HepG2 (cell line): ENCODE measurements at regions not wholly inside any gene's neighbourhood (a gene's known extent, or its start where the extent isn't known, plus 50 kb on each side); places are given as distances from the start of the nearest gene placed in this dataset.

Experiments
- ASH2L ChIP-seq: fragments of 300-600, 200-600 bp; sonication (generic); IDR thresholded peaks from 2 replicates; pipeline ENCODE4 v1.7.0; 2017; ENCODE audit warnings: low read depth, mild to moderate bottlenecking, moderate library complexity, mixed read lengths, low read length; ENCODE audit not compliant: insufficient read length
- KLF6 ChIP-seq: IDR thresholded peaks from 2 replicates; pipeline ENCODE4 v1.8.0; 2016; ENCODE audit warnings: missing biosample characterization, missing genetic modification reagents
- MAF1 ChIP-seq: sonication (generic); formaldehyde crosslinking; IDR thresholded peaks from 2 replicates; pipeline ENCODE4 v1.5.0; 2020; ENCODE audit warnings: missing genetic modification reagents, borderline replicate concordance
- MEF2D ChIP-seq: sonication (generic); formaldehyde crosslinking; IDR thresholded peaks from 2 replicates; pipeline ENCODE4 v1.5.1; 2020; ENCODE audit warnings: mild to moderate bottlenecking, missing genetic modification reagents
- NFE2 ChIP-seq: sonication (generic); formaldehyde crosslinking; IDR thresholded peaks from 2 replicates; pipeline ENCODE4 v1.4.0; 2020; ENCODE audit warnings: missing genetic modification reagents
- ONECUT2 ChIP-seq: sonication (generic); formaldehyde crosslinking; IDR thresholded peaks from 2 replicates; pipeline ENCODE4 v1.4.0; 2020; ENCODE audit warnings: missing genetic modification reagents
- PHF20 ChIP-seq: sonication (generic); formaldehyde crosslinking; IDR thresholded peaks from 2 replicates; pipeline ENCODE4 v1.5.0; 2020; ENCODE audit warnings: mild to moderate bottlenecking, missing genetic modification reagents
- PLRG1 ChIP-seq: fragments of 450-650 bp; conservative IDR thresholded peaks from 2 replicates; pipeline ENCODE4 v1.6.1; 2016
- POLR2A ChIP-seq, 2 experiments: IDR thresholded peaks; 2 replicates each; pipeline ENCODE4 v1.6.1; 2011; ENCODE audit warnings: low read depth in 2 of 2, low read length in 2 of 2, mild to moderate bottlenecking in 1 of 2, moderate library complexity in 1 of 2; ENCODE audit not compliant: insufficient read depth in 1 of 2
- ZKSCAN8 ChIP-seq: IDR thresholded peaks from 2 replicates; pipeline ENCODE4 v1.6.1; 2016; ENCODE audit warnings: borderline replicate concordance, missing genetic modification reagents, missing compliant biosample characterization
- ZNF124 ChIP-seq: sonication (generic); formaldehyde crosslinking; IDR thresholded peaks from 2 replicates; pipeline ENCODE4 v1.4.0; 2020; ENCODE audit warnings: missing genetic modification reagents
- ZNF563 ChIP-seq: sonication (generic); formaldehyde crosslinking; IDR thresholded peaks from 2 replicates; pipeline ENCODE4 v1.8.0; 2022; ENCODE audit warnings: mild to moderate bottlenecking, moderate library complexity, missing genetic modification reagents
- ZNF703 ChIP-seq: sonication (generic); formaldehyde crosslinking; IDR thresholded peaks from 2 replicates; pipeline ENCODE4 v1.5.1; 2020; ENCODE audit warnings: missing genetic modification reagents, mild to moderate bottlenecking, moderate library complexity, borderline replicate concordance
- TF ChIP-seq, protein P1 (sequence below): IDR thresholded peaks from 2 replicates; pipeline ENCODE4 v1.6.1; 2016; ENCODE audit warnings: low read depth, missing genetic modification reagents, missing compliant biosample characterization
- TF ChIP-seq, protein P2 (sequence below): sonication (generic); formaldehyde crosslinking; IDR thresholded peaks from 2 replicates; pipeline ENCODE4 v1.4.0; 2020; ENCODE audit warnings: mild to moderate bottlenecking, missing genetic modification reagents
- TF ChIP-seq, protein P3 (sequence below): IDR thresholded peaks from 2 replicates; pipeline ENCODE4 v1.6.1; 2016; ENCODE audit warnings: missing compliant biosample characterization, missing genetic modification reagents, borderline replicate concordance
- TF ChIP-seq, protein P4 (sequence below): sonication (generic); formaldehyde crosslinking; IDR thresholded peaks from 2 replicates; pipeline ENCODE4 v1.5.0; 2020; ENCODE audit warnings: missing genetic modification reagents
- TF ChIP-seq, protein P5 (sequence below): sonication (generic); formaldehyde crosslinking; IDR thresholded peaks from 2 replicates; pipeline ENCODE4; 2020; ENCODE audit warnings: missing genetic modification reagents, mild to moderate bottlenecking, borderline replicate concordance

DNA sequence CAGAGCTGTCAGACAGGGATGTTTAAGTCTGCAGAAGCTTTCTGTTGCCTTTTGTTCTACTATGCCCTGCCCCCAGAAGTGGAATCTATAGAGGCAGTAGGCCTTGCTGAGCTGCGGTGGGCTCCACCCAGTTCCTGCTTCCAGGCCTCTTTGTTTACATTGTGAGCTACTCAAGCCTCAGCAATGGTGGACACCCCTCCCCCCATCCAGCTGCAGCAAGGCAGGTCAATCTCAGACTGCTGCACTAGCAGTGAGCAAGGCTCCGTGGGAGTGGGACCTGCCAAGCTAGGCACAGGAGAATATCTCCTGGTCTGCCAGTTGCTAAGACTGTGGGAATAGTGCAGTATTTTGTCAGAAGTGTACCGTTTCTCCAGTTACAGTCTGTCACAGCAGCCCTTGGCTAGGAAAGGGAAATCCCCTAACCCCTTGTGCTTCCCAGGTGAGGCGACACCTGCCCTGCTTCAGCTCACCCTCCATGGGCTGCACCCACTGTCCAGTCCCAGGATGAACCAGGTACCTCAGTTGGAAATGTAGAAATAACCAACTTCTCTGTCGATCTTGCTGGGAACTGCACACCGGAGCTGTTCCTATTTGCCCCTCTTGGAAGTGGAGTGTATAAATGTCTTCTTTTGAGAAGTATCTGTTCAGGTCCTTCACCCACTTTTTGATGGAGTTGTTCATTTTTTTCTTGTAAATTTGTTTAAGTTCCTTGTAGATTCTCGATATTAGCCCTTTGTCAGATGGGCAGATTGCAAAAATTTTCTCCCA lies 213.5 kb upstream of the SLC38A2 start (continued):
- TF ChIP-seq, protein P1, sequence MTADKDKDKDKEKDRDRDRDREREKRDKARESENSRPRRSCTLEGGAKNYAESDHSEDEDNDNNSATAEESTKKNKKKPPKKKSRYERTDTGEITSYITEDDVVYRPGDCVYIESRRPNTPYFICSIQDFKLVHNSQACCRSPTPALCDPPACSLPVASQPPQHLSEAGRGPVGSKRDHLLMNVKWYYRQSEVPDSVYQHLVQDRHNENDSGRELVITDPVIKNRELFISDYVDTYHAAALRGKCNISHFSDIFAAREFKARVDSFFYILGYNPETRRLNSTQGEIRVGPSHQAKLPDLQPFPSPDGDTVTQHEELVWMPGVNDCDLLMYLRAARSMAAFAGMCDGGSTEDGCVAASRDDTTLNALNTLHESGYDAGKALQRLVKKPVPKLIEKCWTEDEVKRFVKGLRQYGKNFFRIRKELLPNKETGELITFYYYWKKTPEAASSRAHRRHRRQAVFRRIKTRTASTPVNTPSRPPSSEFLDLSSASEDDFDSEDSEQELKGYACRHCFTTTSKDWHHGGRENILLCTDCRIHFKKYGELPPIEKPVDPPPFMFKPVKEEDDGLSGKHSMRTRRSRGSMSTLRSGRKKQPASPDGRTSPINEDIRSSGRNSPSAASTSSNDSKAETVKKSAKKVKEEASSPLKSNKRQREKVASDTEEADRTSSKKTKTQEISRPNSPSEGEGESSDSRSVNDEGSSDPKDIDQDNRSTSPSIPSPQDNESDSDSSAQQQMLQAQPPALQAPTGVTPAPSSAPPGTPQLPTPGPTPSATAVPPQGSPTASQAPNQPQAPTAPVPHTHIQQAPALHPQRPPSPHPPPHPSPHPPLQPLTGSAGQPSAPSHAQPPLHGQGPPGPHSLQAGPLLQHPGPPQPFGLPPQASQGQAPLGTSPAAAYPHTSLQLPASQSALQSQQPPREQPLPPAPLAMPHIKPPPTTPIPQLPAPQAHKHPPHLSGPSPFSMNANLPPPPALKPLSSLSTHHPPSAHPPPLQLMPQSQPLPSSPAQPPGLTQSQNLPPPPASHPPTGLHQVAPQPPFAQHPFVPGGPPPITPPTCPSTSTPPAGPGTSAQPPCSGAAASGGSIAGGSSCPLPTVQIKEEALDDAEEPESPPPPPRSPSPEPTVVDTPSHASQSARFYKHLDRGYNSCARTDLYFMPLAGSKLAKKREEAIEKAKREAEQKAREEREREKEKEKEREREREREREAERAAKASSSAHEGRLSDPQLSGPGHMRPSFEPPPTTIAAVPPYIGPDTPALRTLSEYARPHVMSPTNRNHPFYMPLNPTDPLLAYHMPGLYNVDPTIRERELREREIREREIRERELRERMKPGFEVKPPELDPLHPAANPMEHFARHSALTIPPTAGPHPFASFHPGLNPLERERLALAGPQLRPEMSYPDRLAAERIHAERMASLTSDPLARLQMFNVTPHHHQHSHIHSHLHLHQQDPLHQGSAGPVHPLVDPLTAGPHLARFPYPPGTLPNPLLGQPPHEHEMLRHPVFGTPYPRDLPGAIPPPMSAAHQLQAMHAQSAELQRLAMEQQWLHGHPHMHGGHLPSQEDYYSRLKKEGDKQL (CRISPR knock-in tag): peak; percentile 50; the same call in 1 of the 2 replicates
- no peak for TF ChIP-seq ONECUT2 (CRISPR knock-in tag)
- TF ChIP-seq, protein P2, sequence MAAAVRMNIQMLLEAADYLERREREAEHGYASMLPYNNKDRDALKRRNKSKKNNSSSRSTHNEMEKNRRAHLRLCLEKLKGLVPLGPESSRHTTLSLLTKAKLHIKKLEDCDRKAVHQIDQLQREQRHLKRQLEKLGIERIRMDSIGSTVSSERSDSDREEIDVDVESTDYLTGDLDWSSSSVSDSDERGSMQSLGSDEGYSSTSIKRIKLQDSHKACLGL (CRISPR knock-in tag): no peak
- TF ChIP-seq, protein P3, sequence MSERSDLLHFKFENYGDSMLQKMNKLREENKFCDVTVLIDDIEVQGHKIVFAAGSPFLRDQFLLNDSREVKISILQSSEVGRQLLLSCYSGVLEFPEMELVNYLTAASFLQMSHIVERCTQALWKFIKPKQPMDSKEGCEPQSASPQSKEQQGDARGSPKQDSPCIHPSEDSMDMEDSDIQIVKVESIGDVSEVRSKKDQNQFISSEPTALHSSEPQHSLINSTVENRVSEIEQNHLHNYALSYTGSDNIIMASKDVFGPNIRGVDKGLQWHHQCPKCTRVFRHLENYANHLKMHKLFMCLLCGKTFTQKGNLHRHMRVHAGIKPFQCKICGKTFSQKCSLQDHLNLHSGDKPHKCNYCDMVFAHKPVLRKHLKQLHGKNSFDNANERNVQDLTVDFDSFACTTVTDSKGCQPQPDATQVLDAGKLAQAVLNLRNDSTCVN (CRISPR knock-in tag): peak; percentile 94
- TF ChIP-seq ZNF124 (CRISPR knock-in tag): 0 out of 2 replicates have a peak, but pooled peaks have one; percentile 54
- TF ChIP-seq, protein P4, sequence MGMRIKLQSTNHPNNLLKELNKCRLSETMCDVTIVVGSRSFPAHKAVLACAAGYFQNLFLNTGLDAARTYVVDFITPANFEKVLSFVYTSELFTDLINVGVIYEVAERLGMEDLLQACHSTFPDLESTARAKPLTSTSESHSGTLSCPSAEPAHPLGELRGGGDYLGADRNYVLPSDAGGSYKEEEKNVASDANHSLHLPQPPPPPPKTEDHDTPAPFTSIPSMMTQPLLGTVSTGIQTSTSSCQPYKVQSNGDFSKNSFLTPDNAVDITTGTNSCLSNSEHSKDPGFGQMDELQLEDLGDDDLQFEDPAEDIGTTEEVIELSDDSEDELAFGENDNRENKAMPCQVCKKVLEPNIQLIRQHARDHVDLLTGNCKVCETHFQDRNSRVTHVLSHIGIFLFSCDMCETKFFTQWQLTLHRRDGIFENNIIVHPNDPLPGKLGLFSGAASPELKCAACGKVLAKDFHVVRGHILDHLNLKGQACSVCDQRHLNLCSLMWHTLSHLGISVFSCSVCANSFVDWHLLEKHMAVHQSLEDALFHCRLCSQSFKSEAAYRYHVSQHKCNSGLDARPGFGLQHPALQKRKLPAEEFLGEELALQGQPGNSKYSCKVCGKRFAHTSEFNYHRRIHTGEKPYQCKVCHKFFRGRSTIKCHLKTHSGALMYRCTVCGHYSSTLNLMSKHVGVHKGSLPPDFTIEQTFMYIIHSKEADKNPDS (CRISPR knock-in tag): no peak
- no peak for TF ChIP-seq POLR2A (IDR thresholded peaks at IDR 0.05; ENCODE audit: insufficient read depth in 1 of 2, low read depth in 2 of 2, low read length in 2 of 2)
- TF ChIP-seq, protein P5, sequence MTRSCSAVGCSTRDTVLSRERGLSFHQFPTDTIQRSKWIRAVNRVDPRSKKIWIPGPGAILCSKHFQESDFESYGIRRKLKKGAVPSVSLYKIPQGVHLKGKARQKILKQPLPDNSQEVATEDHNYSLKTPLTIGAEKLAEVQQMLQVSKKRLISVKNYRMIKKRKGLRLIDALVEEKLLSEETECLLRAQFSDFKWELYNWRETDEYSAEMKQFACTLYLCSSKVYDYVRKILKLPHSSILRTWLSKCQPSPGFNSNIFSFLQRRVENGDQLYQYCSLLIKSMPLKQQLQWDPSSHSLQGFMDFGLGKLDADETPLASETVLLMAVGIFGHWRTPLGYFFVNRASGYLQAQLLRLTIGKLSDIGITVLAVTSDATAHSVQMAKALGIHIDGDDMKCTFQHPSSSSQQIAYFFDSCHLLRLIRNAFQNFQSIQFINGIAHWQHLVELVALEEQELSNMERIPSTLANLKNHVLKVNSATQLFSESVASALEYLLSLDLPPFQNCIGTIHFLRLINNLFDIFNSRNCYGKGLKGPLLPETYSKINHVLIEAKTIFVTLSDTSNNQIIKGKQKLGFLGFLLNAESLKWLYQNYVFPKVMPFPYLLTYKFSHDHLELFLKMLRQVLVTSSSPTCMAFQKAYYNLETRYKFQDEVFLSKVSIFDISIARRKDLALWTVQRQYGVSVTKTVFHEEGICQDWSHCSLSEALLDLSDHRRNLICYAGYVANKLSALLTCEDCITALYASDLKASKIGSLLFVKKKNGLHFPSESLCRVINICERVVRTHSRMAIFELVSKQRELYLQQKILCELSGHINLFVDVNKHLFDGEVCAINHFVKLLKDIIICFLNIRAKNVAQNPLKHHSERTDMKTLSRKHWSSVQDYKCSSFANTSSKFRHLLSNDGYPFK (CRISPR knock-in tag): peak; percentile 86; the same call in 1 of the 2 replicates
- TF ChIP-seq MAF1: no peak
- no peak for TF ChIP-seq NFE2 (CRISPR knock-in tag)
- peak; percentile 14 for TF ChIP-seq ASH2L
- no peak; the same call in 1 of the 2 replicates for TF ChIP-seq ZKSCAN8 (CRISPR knock-in tag)
- TF ChIP-seq ZNF563: no peak
- no peak for TF ChIP-seq PHF20 (CRISPR knock-in tag)
- no peak for TF ChIP-seq ZNF703 (CRISPR knock-in tag)
- TF ChIP-seq MEF2D (CRISPR knock-in tag): peak; percentile 44; the same call in 1 of the 2 replicates
- TF ChIP-seq PLRG1: no peak
- no peak for TF ChIP-seq KLF6 (CRISPR knock-in tag)
